H1 (cell line): ENCODE measurements at regions not wholly inside any gene's neighbourhood (a gene's known extent, or its start where the extent isn't known, plus 50 kb on each side); places are given as distances from the start of the nearest gene placed in this dataset.

Experiments used
- CTCF ChIA-PET: fragments of 300-600 bp; sonication (Branson Sonifier 250); formaldehyde crosslinking; loops from one replicate; lab custom pipeline; 2021; ENCODE audit not compliant: partially characterized antibody; lab: Charles Lee
- POLR2A ChIA-PET: fragments of 300-600 bp; sonication (Branson Sonifier 250); formaldehyde crosslinking; loops from one replicate; lab custom pipeline; 2021; ENCODE audit warnings: inconsistent platforms; ENCODE audit not compliant: partially characterized antibody; lab: Charles Lee
- DNase-seq, 2 experiments: peaks; one replicate each; pipeline versions ENCODE4 v3.0.0 to v3.0.0-alpha.2; 2010 to 2022; ENCODE audit warnings: low spot score in 2 of 2, low read depth in 1 of 2, mixed read lengths in 1 of 2
- FAIRE-seq: peaks from 2 replicates; lab custom pipeline; 2011; peaks lifted over from hg19 to GRCh38; lab: Jason Lieb, UNC
- H2AFZ ChIP-seq: 2 replicates; pipeline ENCODE4 v1.8.1; 2012; ENCODE audit warnings: low read length, inconsistent platforms
- H2AK5ac ChIP-seq: 2 replicates; pipeline ENCODE4 v1.6.1; 2013; ENCODE audit warnings: low read depth, low read length
- H2BK120ac ChIP-seq: replicated peaks from 2 replicates; pipeline ENCODE3; 2013; ENCODE audit warnings: low read depth, low read length, inconsistent platforms
- H2BK12ac ChIP-seq: 2 replicates; pipeline ENCODE4 v1.6.1; 2013; ENCODE audit warnings: low read depth, low read length
- H2BK15ac ChIP-seq: 2 replicates; pipeline ENCODE4 v1.6.1; 2013; ENCODE audit warnings: low read length
- H2BK20ac ChIP-seq: 2 replicates; pipeline ENCODE4 v1.6.1; 2013; ENCODE audit warnings: low read length
- H2BK5ac ChIP-seq: 2 replicates; pipeline ENCODE4 v1.6.1; 2013; ENCODE audit warnings: low read depth, low read length
- H3K14ac ChIP-seq: 2 replicates; pipeline ENCODE4 v1.6.1; 2013; ENCODE audit warnings: inconsistent platforms; ENCODE audit not compliant: insufficient read length
- H3K18ac ChIP-seq: 2 replicates; pipeline ENCODE4 v1.6.1; 2013; ENCODE audit warnings: low read length; ENCODE audit errors: extremely low read depth
- H3K23ac ChIP-seq: 2 replicates; pipeline ENCODE4 v1.6.1; 2013; ENCODE audit warnings: inconsistent platforms; ENCODE audit not compliant: insufficient read length
- H3K23me2 ChIP-seq: 2 replicates; pipeline ENCODE4 v1.6.1; 2013; ENCODE audit warnings: low read depth, low read length
- H3K27ac ChIP-seq: 2 replicates; pipeline ENCODE4 v1.6.1; 2011; ENCODE audit warnings: low read depth, low read length, inconsistent platforms
- H3K27me3 ChIP-seq, 4 experiments: replicated peaks in 1 of 4; 1 replicate in 1 of 4; 2 replicates in 3 of 4; pipeline versions ENCODE4 v1.6.1 to v1.8.1; 2011 to 2013; ENCODE audit warnings: low read length in 3 of 4, mild to moderate bottlenecking in 3 of 4, inconsistent platforms in 2 of 4, mixed read lengths in 2 of 4, moderate library complexity in 1 of 4; ENCODE audit not compliant: control insufficient read depth in 3 of 4, insufficient read depth in 3 of 4; ENCODE audit errors: extremely low read depth in 1 of 4
- H3K36me3 ChIP-seq, 4 experiments: 2 replicates each; pipeline versions ENCODE4 v1.6.1 to v1.8.1; 2011 to 2013; ENCODE audit warnings: mild to moderate bottlenecking in 4 of 4, low read length in 3 of 4, moderate library complexity in 2 of 4, control low read depth in 1 of 4, inconsistent platforms in 1 of 4; ENCODE audit not compliant: insufficient read depth in 4 of 4, control insufficient read depth in 2 of 4
- H3K4ac ChIP-seq: replicated peaks from 2 replicates; pipeline ENCODE3; 2013; ENCODE audit warnings: low read length, low read depth, mixed read lengths, inconsistent platforms; ENCODE audit not compliant: insufficient read length
- H3K4me1 ChIP-seq, 4 experiments: replicated peaks in 1 of 4; 1 replicate in 1 of 4; 2 replicates in 3 of 4; pipeline versions ENCODE4 v1.6.1 to v1.8.1; 2011 to 2013; ENCODE audit warnings: low read length in 3 of 4, inconsistent platforms in 2 of 4, mixed read lengths in 1 of 4; ENCODE audit not compliant: insufficient read depth in 4 of 4, control insufficient read depth in 3 of 4
- H3K4me2 ChIP-seq, 2 experiments: 2 replicates each; pipeline versions ENCODE4 v1.6.1 to v1.8.1; 2011 to 2013; ENCODE audit warnings: low read depth in 2 of 2, low read length in 2 of 2, control low read depth in 1 of 2, inconsistent platforms in 1 of 2, mild to moderate bottlenecking in 1 of 2; ENCODE audit not compliant: insufficient read depth in 1 of 2
- H3K4me3 ChIP-seq, 4 experiments: fragments of 200-600, 300-600 bp in 1 of 4; sonication (generic), shearing (Covaris generic), sonication (Bioruptor Twin) in 1 of 4; 2 replicates each; pipeline versions ENCODE4 v1.5.1 to v1.8.1; 2011 to 2016; ENCODE audit warnings: low read length in 4 of 4, low read depth in 3 of 4, control low read depth in 2 of 4, inconsistent platforms in 2 of 4, mild to moderate bottlenecking in 2 of 4, mixed read lengths in 1 of 4, moderate library complexity in 1 of 4; ENCODE audit not compliant: insufficient read depth in 2 of 4; ENCODE audit errors: extremely low read depth in 1 of 4
- H3K56ac ChIP-seq: replicated peaks from 2 replicates; pipeline ENCODE3; 2013; ENCODE audit warnings: low read depth, mild to moderate bottlenecking, mixed read lengths, low read length, inconsistent platforms; ENCODE audit not compliant: insufficient read length
- H3K79me1 ChIP-seq: 2 replicates; pipeline ENCODE4 v1.6.1; 2013; ENCODE audit warnings: low read depth, low read length, control low read depth
- H3K79me2 ChIP-seq, 2 experiments: 2 replicates each; pipeline versions ENCODE4 v1.6.1 to v1.8.1; 2012 to 2013; ENCODE audit warnings: low read length in 2 of 2, mild to moderate bottlenecking in 2 of 2, inconsistent platforms in 1 of 2; ENCODE audit not compliant: insufficient read depth in 2 of 2, control insufficient read depth in 1 of 2
- H3K9ac ChIP-seq, 4 experiments: replicated peaks in 1 of 4; 1 replicate in 1 of 4; 2 replicates in 3 of 4; pipeline versions ENCODE4 v1.6.1 to v1.8.1; 2011 to 2013; ENCODE audit warnings: low read depth in 3 of 4, low read length in 3 of 4, control low read depth in 2 of 4, mild to moderate bottlenecking in 2 of 4, moderate library complexity in 2 of 4, inconsistent platforms in 1 of 4; ENCODE audit errors: extremely low read depth in 1 of 4
- H3K9me3 ChIP-seq, 2 experiments: 2 replicates each; pipeline versions ENCODE4 v1.6.1 to v1.8.1; 2012 to 2013; ENCODE audit warnings: mild to moderate bottlenecking in 2 of 2, moderate library complexity in 2 of 2, control low read depth in 1 of 2, inconsistent platforms in 1 of 2, low read depth in 1 of 2, low read length in 1 of 2, mixed read lengths in 1 of 2; ENCODE audit not compliant: insufficient read depth in 2 of 2
- H4K20me1 ChIP-seq, 2 experiments: replicated peaks in 1 of 2; 2 replicates each; pipeline versions ENCODE3 to v1.8.1; 2011 to 2013; ENCODE audit warnings: inconsistent platforms in 2 of 2, low read length in 2 of 2, mild to moderate bottlenecking in 1 of 2; ENCODE audit not compliant: insufficient read depth in 2 of 2, control insufficient read depth in 1 of 2
- H4K5ac ChIP-seq: 2 replicates; pipeline ENCODE4 v1.6.1; 2013; ENCODE audit warnings: low read length, low read depth, mixed read lengths, inconsistent platforms; ENCODE audit not compliant: insufficient read length
- H4K8ac ChIP-seq: 2 replicates; pipeline ENCODE4 v1.8.0; 2013; ENCODE audit warnings: mild to moderate bottlenecking, moderate library complexity, low read length, inconsistent platforms; ENCODE audit not compliant: insufficient read depth; ENCODE audit errors: extremely low read depth
- H4K91ac ChIP-seq: replicated peaks from 2 replicates; pipeline ENCODE3; 2013; ENCODE audit warnings: low read length, mixed read lengths, inconsistent platforms; ENCODE audit not compliant: insufficient read length
- BRCA1 ChIP-seq: IDR thresholded peaks from 2 replicates; pipeline ENCODE4 v1.6.1; 2012; ENCODE audit warnings: low read depth, low read length, improper control_type of control experiment
- CTBP2 ChIP-seq: IDR thresholded peaks from 2 replicates; pipeline ENCODE4 v1.7.0; 2011; ENCODE audit warnings: borderline replicate concordance, mild to moderate bottlenecking, moderate library complexity, mixed read lengths, low read length; ENCODE audit not compliant: insufficient read depth, insufficient read length
- FOSL1 ChIP-seq: IDR thresholded peaks from 2 replicates; pipeline ENCODE4 v1.6.1; 2011; ENCODE audit warnings: mild to moderate bottlenecking, low read depth, low read length, moderate library complexity; ENCODE audit not compliant: insufficient read depth
- GTF2F1 ChIP-seq: IDR thresholded peaks from 2 replicates; pipeline ENCODE4 v1.6.1; 2012; ENCODE audit warnings: low read depth, low read length, improper control_type of control experiment, borderline replicate concordance
- POLR2AphosphoS5 ChIP-seq: IDR thresholded peaks from 2 replicates; pipeline ENCODE4 v1.6.1; 2011; ENCODE audit warnings: low read depth, low read length
- RNF2 ChIP-seq: fragments of 200-900, 300-1000 bp; sonication (generic); IDR thresholded peaks from 2 replicates; pipeline ENCODE4 v1.7.1; 2016; ENCODE audit warnings: borderline replicate concordance, low read depth, mild to moderate bottlenecking, antibody characterized with exemption, low read length; ENCODE audit not compliant: poor library complexity, severe bottlenecking; ENCODE audit errors: missing control alignments
- SIRT6 ChIP-seq: IDR thresholded peaks from one replicate; pipeline ENCODE4 v1.7.1; 2012; ENCODE audit warnings: low read length, inconsistent platforms
- TCF12 ChIP-seq: IDR thresholded peaks from 2 replicates; pipeline ENCODE4 v1.6.1; 2011; ENCODE audit warnings: low read depth, mild to moderate bottlenecking, low read length
- USF2 ChIP-seq: IDR thresholded peaks from 2 replicates; pipeline ENCODE4 v1.6.1; 2011; ENCODE audit warnings: low read length, improper control_type of control experiment
- WGBS, 2 experiments: shearing (Covaris generic) in 1 of 2; methylation state at CpG; one replicate each; pipeline versions ENCODE4 v1.1.6 to v1.1.7; 2013 to 2015; ENCODE audit warnings: low lambda C conversion rate in 2 of 2, mixed read lengths in 2 of 2, inconsistent platforms in 1 of 2, low coverage in 1 of 2, missing lambda C conversion rate in 1 of 2; ENCODE audit not compliant: insufficient replicate concordance in 2 of 2, insufficient coverage in 1 of 2, insufficient read length in 1 of 2; ENCODE audit errors: extremely low coverage in 1 of 2, missing lambda C conversion rate in 1 of 2; 5-methylcytosine and 5-hydroxymethylcytosine counted together

DNA sequence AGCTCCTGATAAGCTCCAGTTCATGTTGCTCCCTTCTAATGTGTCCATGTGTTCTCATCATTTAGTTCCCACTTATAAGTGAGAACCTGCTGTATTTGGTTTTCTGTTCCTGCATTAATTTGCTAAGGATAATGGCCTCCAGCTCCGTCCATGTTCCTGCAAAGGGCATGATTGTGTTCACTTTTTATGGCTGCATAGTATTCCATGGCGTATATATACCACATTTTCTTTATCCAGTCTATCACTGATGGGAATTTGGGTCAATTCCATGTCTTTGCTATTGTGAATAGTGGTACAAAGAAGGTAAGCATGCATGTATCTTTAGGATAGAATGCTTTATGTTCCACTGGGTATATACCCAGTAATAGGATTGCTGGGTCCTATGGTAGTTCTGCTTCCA is 197.2 kb upstream of the ITM2A start:
- Histone ChIP-seq H4K20me1 (no peaks in the 10 kb centered on the region), H3K4me3 (no peak overlapping the region), H3K27ac (no peak overlapping the region), H2AFZ (no peak overlapping the region), H3K4me1 (no peaks in the 10 kb centered on the region), H4K8ac (no peak overlapping the region), H3K9ac (no peak overlapping the region), H3K79me2 (no peaks in the 10 kb centered on the region), H3K18ac (no peak overlapping the region), H3K4me2 (no peak overlapping the region)
- 100% methylated on average over 2 of the region's 2 CpGs; no CpG with 5 or more reads in 1 of the 2 experiments for WGBS, 2 experiments
- FAIRE-seq = no peak
- TF ChIP-seq POLR2AphosphoS5 (no peak), SIRT6 (no peak), FOSL1 (no peak), RNF2 (no peak), TCF12 (no peak), USF2 (no peak), GTF2F1 (no peak), BRCA1 (no peak), CTBP2 (no peak)
- TF ChIP-seq, all 59 proteins: peak for 0
- Histone ChIP-seq H3K27me3 (no peaks in the 10 kb centered on the region), H4K5ac (no peak overlapping the region), H4K91ac (no peak overlapping the region), H2BK20ac (no peak overlapping the region), H3K4ac (no peak overlapping the region), H3K9me3 (no peaks in the 10 kb centered on the region), H3K36me3 (no peaks in the 10 kb centered on the region), H2BK15ac (no peak overlapping the region), H3K56ac (no peak overlapping the region), H2BK120ac (no peak overlapping the region), H2BK5ac (no peak overlapping the region), H3K14ac (no peak overlapping the region), H2AK5ac (no peak overlapping the region), H3K23ac (no peak overlapping the region), H3K23me2 (no peaks in the 10 kb centered on the region), H2BK12ac (no peak overlapping the region), H3K79me1 (no peaks in the 10 kb centered on the region)
- no peak for DNase-seq
- CTCF ChIA-PET = no interaction called here
- POLR2A ChIA-PET = no interaction called here
